ENCODE measurements at regions not wholly inside any gene's neighbourhood (a gene's known extent, or its start where the extent isn't known, plus 50 kb on each side); places are given as distances from the start of the nearest gene placed in this dataset.

GRCh38 chr3:106168962-106169750, 300.3 kb upstream of the CBLB start:
- no peak for TF ChIP-seq CTCF (IDR thresholded peaks at IDR 0.05; ENCODE audit: low read depth, low read length)
- Histone ChIP-seq H3K36me3 (no peaks in the 10 kb centered on the region), H3K27me3 (ENCODE audit: insufficient read depth, low read depth, severe bottlenecking) (no peaks in the 10 kb centered on the region), H3K27ac (no peak overlapping the region), H3K9me3 (ENCODE audit: severe bottlenecking) (no peaks in the 10 kb centered on the region), H3K4me3 (ENCODE audit: low read depth, low read length) (no peak overlapping the region)
- DNase-seq: no peak

- H3K9me3 ChIP-seq (ENCODE audit: severe bottlenecking): no peaks in the 10 kb centered on the region
- H3K27ac ChIP-seq: no peak overlapping the region
- H3K4me3 ChIP-seq (ENCODE audit: low read depth, low read length): no peak overlapping the region
- DNase-seq: no peak
- no peaks in the 10 kb centered on the region for H3K36me3 ChIP-seq
- TF ChIP-seq CTCF (IDR thresholded peaks at IDR 0.05; ENCODE audit: low read depth, low read length): no peak
- no peaks in the 10 kb centered on the region for H3K27me3 ChIP-seq (ENCODE audit: insufficient read depth, low read depth, severe bottlenecking)
Observed at GRCh38 chr3:106170636-106171035, 301.8 kb upstream of the CBLB start.

GRCh38 chr3:106172101-106172500, 303.3 kb upstream of the CBLB start:
- no peaks in the 10 kb centered on the region for H3K36me3 ChIP-seq
- no peaks in the 10 kb centered on the region for H3K27me3 ChIP-seq (ENCODE audit: insufficient read depth, low read depth, severe bottlenecking)
- H3K27ac ChIP-seq: no peak overlapping the region
- H3K9me3 ChIP-seq (ENCODE audit: severe bottlenecking): no peaks in the 10 kb centered on the region
- no peak overlapping the region for H3K4me3 ChIP-seq (ENCODE audit: low read depth, low read length)
- TF ChIP-seq CTCF (IDR thresholded peaks at IDR 0.05; ENCODE audit: low read depth, low read length): no peak
- no peak for DNase-seq

GRCh38 chr3:106172780-106173179, 304.0 kb upstream of the CBLB start:
- no peak overlapping the region for H3K27ac ChIP-seq
- H3K4me3 ChIP-seq (ENCODE audit: low read depth, low read length): no peak overlapping the region
- H3K9me3 ChIP-seq (ENCODE audit: severe bottlenecking): no peaks in the 10 kb centered on the region
- no peaks in the 10 kb centered on the region for H3K27me3 ChIP-seq (ENCODE audit: insufficient read depth, low read depth, severe bottlenecking)
- DNase-seq: no peak
- no peak for TF ChIP-seq CTCF (IDR thresholded peaks at IDR 0.05; ENCODE audit: low read depth, low read length)
- no peaks in the 10 kb centered on the region for H3K36me3 ChIP-seq

GRCh38 chr3:106175276-106175675, 306.5 kb upstream of the CBLB start:
- Histone ChIP-seq H3K36me3 (no peaks in the 10 kb centered on the region), H3K9me3 (ENCODE audit: severe bottlenecking) (no peaks in the 10 kb centered on the region), H3K4me3 (ENCODE audit: low read depth, low read length) (no peak overlapping the region), H3K27me3 (ENCODE audit: insufficient read depth, low read depth, severe bottlenecking) (no peaks in the 10 kb centered on the region), H3K27ac (no peak overlapping the region)
- DNase-seq: no peak
- TF ChIP-seq CTCF (IDR thresholded peaks at IDR 0.05; ENCODE audit: low read depth, low read length): no peak

GRCh38 chr3:106176734-106177133, 307.9 kb upstream of the CBLB start:
- no peak overlapping the region for H3K4me3 ChIP-seq (ENCODE audit: low read depth, low read length)
- H3K27ac ChIP-seq: no peak overlapping the region
- no peak for TF ChIP-seq CTCF (IDR thresholded peaks at IDR 0.05; ENCODE audit: low read depth, low read length)
- DNase-seq: no peak
- no peaks in the 10 kb centered on the region for H3K27me3 ChIP-seq (ENCODE audit: insufficient read depth, low read depth, severe bottlenecking)
- no peaks in the 10 kb centered on the region for H3K9me3 ChIP-seq (ENCODE audit: severe bottlenecking)
- no peaks in the 10 kb centered on the region for H3K36me3 ChIP-seq
